DOHH2 (cell line): ENCODE measurements at regions not wholly inside any gene's neighbourhood (a gene's known extent, or its start where the extent isn't known, plus 50 kb on each side); places are given as distances from the start of the nearest gene placed in this dataset.

Source experiments
- H3F3A ChIP-seq: fragments of 200-600 bp; sonication (generic), shearing (Covaris generic); 2 replicates; pipeline ENCODE4 v1.6.0; 2016; ENCODE audit warnings: antibody characterized with exemption, mild to moderate bottlenecking; ENCODE audit not compliant: control insufficient read depth, insufficient read depth
- H3K27ac ChIP-seq: fragments of 200-600 bp; sonication (generic); 2 replicates; pipeline ENCODE4 v1.5.1; 2014; ENCODE audit warnings: low read depth, mild to moderate bottlenecking, low read length, moderate library complexity
- H3K27me3 ChIP-seq: fragments of 200-600 bp; sonication (generic); 2 replicates; pipeline ENCODE4 v1.6.1; 2014; ENCODE audit warnings: mild to moderate bottlenecking, low read length, mixed read lengths; ENCODE audit not compliant: control insufficient read depth
- H3K36me3 ChIP-seq: fragments of 200-600 bp; sonication (generic); 2 replicates; pipeline ENCODE4 v1.6.1; 2014; ENCODE audit warnings: mild to moderate bottlenecking, low read length, moderate library complexity, mixed read lengths; ENCODE audit not compliant: control insufficient read depth
- H3K4me1 ChIP-seq: fragments of 200-600 bp; sonication (generic); 2 replicates; pipeline ENCODE4 v1.6.1; 2014; ENCODE audit warnings: mild to moderate bottlenecking, low read length, mixed read lengths; ENCODE audit not compliant: control insufficient read depth
- H3K4me2 ChIP-seq: fragments of 200-600 bp; sonication (generic); 2 replicates; pipeline ENCODE4 v1.6.0; 2014; ENCODE audit warnings: mild to moderate bottlenecking, low read length, moderate library complexity
- H3K4me3 ChIP-seq: fragments of 200-600 bp; sonication (generic); 2 replicates; pipeline ENCODE4 v1.5.1; 2014; ENCODE audit warnings: mild to moderate bottlenecking, low read length, mixed read lengths
- H3K79me2 ChIP-seq: fragments of 200-600 bp; sonication (generic); 2 replicates; pipeline ENCODE4 v1.6.1; 2014; ENCODE audit warnings: mild to moderate bottlenecking, low read length, mixed read lengths; ENCODE audit not compliant: control insufficient read depth
- H3K9me2 ChIP-seq: fragments of 200-600 bp; sonication (generic); replicated peaks from 2 replicates; pipeline ENCODE4 v1.6.1; 2014; ENCODE audit warnings: mild to moderate bottlenecking, low read length, mixed read lengths; ENCODE audit not compliant: control insufficient read depth
- H3K9me3 ChIP-seq: fragments of 200-600 bp; sonication (generic); 2 replicates; pipeline ENCODE4 v1.6.1; 2014; ENCODE audit warnings: antibody characterized with exemption, low read length, mixed read lengths; ENCODE audit not compliant: control insufficient read depth, insufficient read depth
- H4K20me1 ChIP-seq: fragments of 200-600 bp; sonication (generic); 2 replicates; pipeline ENCODE4 v1.6.0; 2014; ENCODE audit warnings: low read depth, mild to moderate bottlenecking, antibody characterized with exemption, low read length, moderate library complexity; ENCODE audit not compliant: control insufficient read depth, insufficient read depth
- CTCF ChIP-seq: fragments of 200-600 bp; sonication (generic); IDR thresholded peaks from one replicate; pipeline ENCODE4 v1.5.1; 2014; ENCODE audit warnings: antibody characterized with exemption, mild to moderate bottlenecking, low read depth, low read length; ENCODE audit not compliant: poor library complexity, severe bottlenecking
- EZH2phosphoT487 ChIP-seq: fragments of 200-600 bp; sonication (generic); IDR thresholded peaks from 2 replicates; pipeline ENCODE4 v1.6.1; 2017; ENCODE audit warnings: borderline replicate concordance, mild to moderate bottlenecking, antibody characterized with exemption, low read length, moderate library complexity, mixed read lengths

- H3F3A ChIP-seq = no peaks in the 10 kb centered on the region
- H3K4me3 ChIP-seq = no peak overlapping the region
- H3K9me2 ChIP-seq = no peaks in the 10 kb centered on the region
- H3K79me2 ChIP-seq = no peaks in the 10 kb centered on the region
- H3K4me1 ChIP-seq = no peaks in the 10 kb centered on the region
- no peak for TF ChIP-seq EZH2phosphoT487
- TF ChIP-seq CTCF = no peak
- H3K4me2 ChIP-seq = no peak overlapping the region
- no peaks in the 10 kb centered on the region for H4K20me1 ChIP-seq
- no peak overlapping the region for H3K27ac ChIP-seq
- H3K36me3 ChIP-seq = no peaks in the 10 kb centered on the region
- H3K27me3 ChIP-seq = no peaks in the 10 kb centered on the region
- no peaks in the 10 kb centered on the region for H3K9me3 ChIP-seq
These were observed 261.6 kb downstream of the WDR11 start for GRCh38 chr10:121112579-121113384.

GRCh38 chr10:121113385-121113696, 262.2 kb downstream of the WDR11 start:
- Histone ChIP-seq H3K4me1 (no peaks in the 10 kb centered on the region), H3K27ac (no peak overlapping the region), H4K20me1 (no peaks in the 10 kb centered on the region), H3K27me3 (no peaks in the 10 kb centered on the region), H3K4me2 (no peak overlapping the region), H3K9me3 (no peaks in the 10 kb centered on the region), H3K36me3 (no peaks in the 10 kb centered on the region), H3K79me2 (no peaks in the 10 kb centered on the region), H3F3A (no peaks in the 10 kb centered on the region), H3K9me2 (no peaks in the 10 kb centered on the region), H3K4me3 (no peak overlapping the region)
- TF ChIP-seq CTCF = no peak
- TF ChIP-seq EZH2phosphoT487 = no peak

- Histone ChIP-seq H3K4me2 (no peak overlapping the region), H3K4me1 (no peaks in the 10 kb centered on the region)
- TF ChIP-seq CTCF (no peak), EZH2phosphoT487 (no peak)
These were observed 262.7 kb downstream of the WDR11 start for GRCh38 chr10:121113911-121114310.

More at GRCh38 chr10:121113911-121114310, 262.7 kb downstream of the WDR11 start:
- H3K9me3 ChIP-seq = no peaks in the 10 kb centered on the region
- H3K27ac ChIP-seq = no peak overlapping the region
- H4K20me1 ChIP-seq = no peaks in the 10 kb centered on the region
- H3K9me2 ChIP-seq = no peaks in the 10 kb centered on the region
- no peaks in the 10 kb centered on the region for H3K27me3 ChIP-seq
- no peak overlapping the region for H3K4me3 ChIP-seq
- no peaks in the 10 kb centered on the region for H3K36me3 ChIP-seq
- no peaks in the 10 kb centered on the region for H3F3A ChIP-seq
- no peaks in the 10 kb centered on the region for H3K79me2 ChIP-seq
